SK-N-MC (cell line): ENCODE measurements at regions not wholly inside any gene's neighbourhood (a gene's known extent, or its start where the extent isn't known, plus 50 kb on each side); places are given as distances from the start of the nearest gene placed in this dataset.
A peak's percentile ranks its signal among the peaks of the same experiment; 100 is the strongest.

Experiments used
- DNase-seq: peaks from one replicate; pipeline ENCODE4 v3.0.0-alpha.2; 2011; ENCODE audit warnings: low read depth, low spot score
- H3K27ac ChIP-seq: fragments of 200-600 bp; sonication (generic); 2 replicates; pipeline ENCODE4 v1.5.1; 2016; ENCODE audit warnings: mixed run types
- H3K36me3 ChIP-seq: fragments of 200-600 bp; sonication (generic); 2 replicates; pipeline ENCODE4 v1.6.1; 2017; ENCODE audit warnings: antibody characterized with exemption, low read length, mixed read lengths; ENCODE audit not compliant: insufficient read depth
- H3K4me3 ChIP-seq: fragments of 200-600 bp; sonication (generic); 2 replicates; pipeline ENCODE4 v1.5.1; 2016
- H3K9ac ChIP-seq: fragments of 200-600 bp; sonication (generic); 2 replicates; pipeline ENCODE4 v1.8.0; 2017; ENCODE audit warnings: mixed run types, mixed read lengths; ENCODE audit not compliant: insufficient read length
- H3K9me3 ChIP-seq: fragments of 200-600 bp; sonication (generic); 2 replicates; pipeline ENCODE4 v1.6.1; 2017; ENCODE audit warnings: low read depth, mild to moderate bottlenecking, antibody characterized with exemption, low read length, moderate library complexity, mixed read lengths
- EZH2 ChIP-seq: fragments of 200-600 bp; sonication (generic); IDR thresholded peaks from one replicate; pipeline ENCODE4 v1.6.1; 2017; ENCODE audit warnings: antibody characterized with exemption
- FOXP2 ChIP-seq: optimal IDR thresholded peaks from 2 replicates; pipeline ENCODE3; 2011; ENCODE audit warnings: mild to moderate bottlenecking, moderate library complexity; ENCODE audit not compliant: insufficient read depth; ENCODE audit errors: extremely low read length, control extremely low read depth
- POLR2AphosphoS5 ChIP-seq: IDR thresholded peaks from 2 replicates; pipeline ENCODE4 v1.6.1; 2012; ENCODE audit warnings: mild to moderate bottlenecking, low read depth, low read length, borderline replicate concordance

DNA sequence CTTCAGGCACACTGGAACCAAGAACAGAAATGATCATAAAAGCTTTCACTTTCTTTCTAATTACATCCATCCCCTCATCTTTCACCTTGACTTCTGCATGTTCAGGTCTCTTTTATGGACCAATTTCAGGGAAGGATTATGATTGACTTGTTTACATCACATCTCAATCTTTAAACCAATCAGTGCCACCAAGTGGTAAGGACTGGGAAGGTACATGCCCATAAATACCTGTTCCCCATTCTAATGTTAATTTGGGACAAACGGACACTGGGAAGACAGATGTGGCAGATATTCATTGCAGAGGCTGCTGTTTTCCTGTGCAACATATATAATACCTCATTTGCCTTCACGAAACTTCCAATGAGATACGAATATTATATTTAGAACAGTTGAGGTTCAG is 978.1 kb downstream of the GALC start:
- TF ChIP-seq EZH2 (no peak), POLR2AphosphoS5 (no peak), FOXP2 (no peak)
- H3K9me3 ChIP-seq: no peaks in the 10 kb centered on the region
- no peak overlapping the region for H3K27ac ChIP-seq
- H3K36me3 ChIP-seq: no peaks in the 10 kb centered on the region
- H3K9ac ChIP-seq: no peak overlapping the region
- no peak for DNase-seq
- H3K4me3 ChIP-seq: no peak overlapping the region

DNA sequence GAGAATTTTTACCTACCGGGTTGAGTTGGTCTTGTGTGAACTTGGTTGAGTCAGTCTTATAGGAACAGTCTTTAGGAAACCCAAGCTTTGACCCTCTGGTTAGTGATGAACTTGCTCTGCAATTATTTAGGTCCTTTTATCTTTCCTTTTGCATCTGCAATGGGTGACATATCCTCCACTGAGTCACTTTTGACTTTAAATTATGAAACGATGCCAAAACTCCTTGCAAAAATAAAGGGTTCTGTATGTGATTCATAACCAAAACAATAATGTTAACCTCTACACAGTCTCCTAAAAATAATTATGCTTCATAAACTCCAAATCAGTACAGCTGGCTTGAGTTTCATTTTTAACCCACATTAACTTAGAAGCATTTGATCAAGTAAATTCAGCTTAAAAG is 979.4 kb downstream of the GALC start:
- Histone ChIP-seq H3K36me3 (no peaks in the 10 kb centered on the region), H3K9ac (no peak overlapping the region), H3K27ac (no peak overlapping the region), H3K9me3 (no peaks in the 10 kb centered on the region), H3K4me3 (no peak overlapping the region)
- DNase-seq: no peak
- TF ChIP-seq EZH2 (no peak), FOXP2 (no peak), POLR2AphosphoS5 (no peak)

DNA sequence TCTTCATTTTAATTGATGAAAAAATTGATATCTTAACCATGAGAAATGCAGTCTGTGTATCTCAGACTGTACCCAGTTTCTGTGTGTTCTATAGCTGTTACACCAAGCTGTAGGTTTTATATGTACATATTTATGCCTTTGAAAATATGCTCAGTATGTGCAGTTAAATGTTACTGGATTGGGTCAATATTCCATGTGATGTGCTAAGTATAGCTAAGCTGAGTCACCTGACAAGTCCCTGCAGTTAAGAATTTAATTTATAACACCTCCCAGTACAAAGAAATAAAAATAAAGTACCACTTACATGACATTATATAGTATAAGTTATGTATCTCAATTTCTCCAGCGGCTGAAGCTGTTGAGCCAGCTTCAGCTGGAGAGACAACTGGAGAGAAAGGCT is 984.0 kb downstream of the GALC start:
- TF ChIP-seq EZH2 (no peak), POLR2AphosphoS5 (no peak), FOXP2 (no peak)
- Histone ChIP-seq H3K4me3 (no peak overlapping the region), H3K9me3 (peaks cover 8% of the 10 kb centered on the region; the same call in 1 of the 2 replicates), H3K9ac (no peak overlapping the region), H3K27ac (no peak overlapping the region), H3K36me3 (no peaks in the 10 kb centered on the region; the same call in 1 of the 2 replicates)
- no peak for DNase-seq

- Histone ChIP-seq H3K4me3 (no peak overlapping the region), H3K36me3 (no peaks in the 10 kb centered on the region; the same call in 1 of the 2 replicates), H3K9me3 (peaks cover 8% of the 10 kb centered on the region; the same call in 1 of the 2 replicates), H3K9ac (no peak overlapping the region), H3K27ac (no peak overlapping the region)
- TF ChIP-seq FOXP2 (no peak), POLR2AphosphoS5 (no peak), EZH2 (no peak)
- DNase-seq: no peak
Observed at GRCh38 chr14:87005280-87005679, 987.7 kb downstream of the GALC start.

DNA sequence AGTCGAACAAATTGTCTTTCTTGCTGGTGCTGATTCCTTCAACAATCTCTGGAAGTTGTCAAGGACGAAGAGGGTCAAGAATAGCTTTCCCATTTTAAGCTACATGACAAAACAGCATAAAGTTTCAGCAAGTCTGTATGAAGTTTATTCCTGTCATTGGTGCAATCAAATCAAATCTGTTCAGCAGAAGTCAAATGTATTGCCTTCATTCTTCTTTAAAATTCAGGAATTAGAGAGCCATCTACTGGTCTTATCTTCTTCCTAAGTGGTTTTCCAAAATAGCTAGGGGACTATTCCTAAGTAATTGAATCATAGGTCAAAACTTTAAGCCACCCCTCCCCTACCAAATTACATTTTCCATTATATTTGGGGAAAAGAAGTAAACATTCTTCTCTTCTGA is 990.2 kb downstream of the GALC start:
- H3K27ac ChIP-seq: no peak overlapping the region
- no peaks in the 10 kb centered on the region; the same call in 1 of the 2 replicates for H3K36me3 ChIP-seq
- no peak for TF ChIP-seq FOXP2
- no peak for TF ChIP-seq POLR2AphosphoS5
- no peak for TF ChIP-seq EZH2
- no peak for DNase-seq
- no peak overlapping the region for H3K9ac ChIP-seq
- H3K9me3 ChIP-seq: peaks cover 6% of the 10 kb centered on the region; the same call in 1 of the 2 replicates
- H3K4me3 ChIP-seq: peak overlapping the region; percentile 14; the same call in 1 of the 2 replicates

GRCh38 chr14:87001333-87001732 is 991.6 kb downstream of the GALC start:
- no peak for DNase-seq
- no peak overlapping the region for H3K9ac ChIP-seq
- TF ChIP-seq EZH2: no peak
- no peaks in the 10 kb centered on the region for H3K9me3 ChIP-seq
- H3K4me3 ChIP-seq: no peak overlapping the region
- H3K36me3 ChIP-seq: no peaks in the 10 kb centered on the region
- H3K27ac ChIP-seq: peak overlapping the region; percentile 61

DNA sequence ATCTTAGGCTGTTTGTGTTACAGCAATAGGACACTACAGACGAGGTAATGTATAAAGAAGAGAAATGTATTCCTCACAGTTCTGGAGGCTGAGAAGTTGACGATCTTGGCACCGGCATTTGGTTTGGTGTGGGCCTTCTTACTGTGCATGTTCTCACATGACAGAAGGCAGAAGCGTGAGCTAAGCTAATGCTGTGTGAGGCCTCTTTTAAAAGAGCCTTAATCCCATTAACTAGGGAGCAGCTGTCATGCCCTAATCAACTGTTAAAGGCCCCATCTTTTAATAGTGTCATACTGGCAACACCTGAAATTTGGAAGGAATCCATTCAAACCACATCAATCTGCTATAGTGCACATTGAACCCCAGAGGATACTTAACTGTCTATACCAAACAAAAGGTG is 992.9 kb downstream of the GALC start:
- H3K9ac ChIP-seq: no peak overlapping the region
- peak overlapping the region; percentile 92 for H3K27ac ChIP-seq
- no peaks in the 10 kb centered on the region for H3K36me3 ChIP-seq
- no peaks in the 10 kb centered on the region for H3K9me3 ChIP-seq
- H3K4me3 ChIP-seq: no peak overlapping the region
- TF ChIP-seq EZH2 (no peak), POLR2AphosphoS5 (no peak), FOXP2 (no peak)
- DNase-seq: no peak

DNA sequence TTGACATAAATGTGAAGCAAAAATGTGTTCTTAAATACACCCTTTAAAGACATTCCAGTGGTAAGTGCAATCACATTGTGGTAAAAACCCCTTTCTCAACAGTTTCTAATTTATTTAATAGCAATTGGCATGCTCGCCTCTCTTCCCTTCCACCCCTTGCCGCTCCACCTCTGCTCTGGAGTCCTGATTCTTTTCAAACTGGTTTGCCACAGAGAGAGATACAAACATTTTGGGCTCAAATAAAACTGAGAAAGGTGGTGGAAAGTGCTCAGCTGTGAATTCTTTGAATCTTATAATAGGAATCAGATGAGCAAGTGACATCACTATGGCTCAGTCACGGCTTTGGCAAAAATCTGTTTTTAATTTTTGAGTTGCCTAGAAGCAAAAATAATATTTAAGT is 993.9 kb downstream of the GALC start:
- Histone ChIP-seq H3K9me3 (no peaks in the 10 kb centered on the region), H3K4me3 (peak overlapping the region; percentile 19)
- no peak for DNase-seq

DNA sequence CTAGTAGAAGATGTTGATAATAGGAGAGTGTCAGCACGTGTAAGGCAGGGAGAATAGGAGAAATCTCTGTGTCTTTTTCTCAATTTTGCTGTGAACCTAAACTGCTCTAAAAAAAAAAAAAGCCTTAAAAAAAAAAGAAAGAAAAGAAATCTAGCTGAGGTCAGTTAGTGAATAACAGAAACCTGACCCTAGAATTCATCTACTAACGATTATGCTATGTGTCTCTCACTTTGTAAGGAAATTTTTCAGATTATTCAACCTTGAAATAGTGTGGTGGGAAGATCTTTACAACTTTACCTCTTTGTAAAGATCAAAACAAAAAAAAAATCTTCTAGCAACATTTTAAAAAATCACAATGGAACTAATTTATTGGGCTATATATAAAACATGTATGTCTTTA is 995.7 kb downstream of the GALC start:
- Histone ChIP-seq H3K27ac (peak overlapping the region; percentile 92), H3K4me3 (peak overlapping the region; percentile 50), H3K9ac (peak overlapping the region; percentile 1), H3K9me3 (no peaks in the 10 kb centered on the region; the same call in 1 of the 2 replicates), H3K36me3 (no peaks in the 10 kb centered on the region)
- TF ChIP-seq FOXP2: no peak
- TF ChIP-seq POLR2AphosphoS5: no peak
- no peak for TF ChIP-seq EZH2
- no peak for DNase-seq

More for the DNA sequence above, 993.9 kb downstream of the GALC start:
- TF ChIP-seq POLR2AphosphoS5 (no peak), FOXP2 (no peak), EZH2 (no peak)
- no peaks in the 10 kb centered on the region for H3K36me3 ChIP-seq
- H3K27ac ChIP-seq: peak overlapping the region; percentile 92
- H3K9ac ChIP-seq: peak overlapping the region; percentile 12
